ENCODE measurements at regions not wholly inside any gene's neighbourhood (a gene's known extent, or its start where the extent isn't known, plus 50 kb on each side); places are given as distances from the start of the nearest gene placed in this dataset.

DNA sequence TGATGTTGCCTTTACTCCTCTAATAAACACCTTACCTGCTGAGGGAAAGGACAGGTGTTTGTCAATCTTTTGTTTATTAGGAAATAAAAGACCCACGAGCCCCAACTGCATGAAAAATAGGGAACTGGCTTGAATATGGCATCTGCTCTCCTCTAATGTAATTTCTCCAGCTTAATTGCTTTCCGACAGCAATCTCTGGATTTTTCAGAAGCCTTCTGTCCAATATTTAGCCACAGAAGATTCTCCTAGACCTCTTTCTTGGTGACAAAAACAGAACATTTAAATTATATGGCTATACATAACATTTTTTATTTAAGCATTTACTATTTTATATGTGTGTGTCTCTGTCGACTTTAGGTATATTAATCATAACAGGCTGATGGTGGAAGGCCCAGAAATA is 317.4 kb upstream of the ADARB2 start:
- no peaks in the 10 kb centered on the region for H4K20me1 ChIP-seq (ENCODE audit: low read length)
- H3K4me3 ChIP-seq (ENCODE audit: low read length), result no peak overlapping the region
- no peaks in the 10 kb centered on the region for H3K79me2 ChIP-seq (ENCODE audit: low read length)
- H3K27ac ChIP-seq (ENCODE audit: low read length), result no peak overlapping the region
- H3F3A ChIP-seq (ENCODE audit: low read length, unreplicated experiment), result no peaks in the 10 kb centered on the region
- no peak overlapping the region for H2AFZ ChIP-seq (ENCODE audit: low read length)
- no peaks in the 10 kb centered on the region for H3K4me1 ChIP-seq (ENCODE audit: insufficient read depth, low read length)
- DNase-seq (no peak), ATAC-seq (no peak)
- no TSS peak for BruUV-seq (replicated peaks)
- intact Hi-C loops (cut with micrococcal nuclease), result no loop called here
- ChIA-PET CTCF (no interaction called here), POLR2A (ENCODE audit: unreplicated experiment) (no interaction called here)
- no peak overlapping the region for H3K4me2 ChIP-seq (ENCODE audit: low read length)
- H3K36me3 ChIP-seq (ENCODE audit: low read depth, low read length), result no peaks in the 10 kb centered on the region
- no peaks in the 10 kb centered on the region for H3K27me3 ChIP-seq (ENCODE audit: low read length)
- H3K9ac ChIP-seq (ENCODE audit: low read length), result no peak overlapping the region
- TF ChIP-seq EZH2phosphoT487 (IDR thresholded peaks at IDR 0.05; ENCODE audit: borderline replicate concordance, low read length) (no peak), EZH2 (IDR thresholded peaks at IDR 0.05; ENCODE audit: low read length, unreplicated experiment) (no peak), CTCF (conservative IDR thresholded peaks at IDR 0.05; ENCODE audit: low read depth, low read length) (no peak)
- no peaks in the 10 kb centered on the region for H3K9me3 ChIP-seq (ENCODE audit: low read length)
- H3K9me2 ChIP-seq (replicated peaks; ENCODE audit: low read length), result no peaks in the 10 kb centered on the region

GRCh38 chr10:2053805-2054204 is 316.5 kb upstream of the ADARB2 start:
- Histone ChIP-seq H3K27ac (ENCODE audit: low read length) (no peak overlapping the region), H3K9me2 (replicated peaks; ENCODE audit: low read length) (no peaks in the 10 kb centered on the region), H2AFZ (ENCODE audit: low read length) (no peak overlapping the region), H3K9me3 (ENCODE audit: low read length) (no peaks in the 10 kb centered on the region), H3K4me3 (ENCODE audit: low read length) (no peak overlapping the region), H3K9ac (ENCODE audit: low read length) (no peak overlapping the region), H3F3A (ENCODE audit: low read length, unreplicated experiment) (no peaks in the 10 kb centered on the region), H3K4me2 (ENCODE audit: low read length) (no peak overlapping the region), H3K79me2 (ENCODE audit: low read length) (no peaks in the 10 kb centered on the region), H4K20me1 (ENCODE audit: low read length) (no peaks in the 10 kb centered on the region), H3K4me1 (ENCODE audit: insufficient read depth, low read length) (no peaks in the 10 kb centered on the region), H3K36me3 (ENCODE audit: low read depth, low read length) (no peaks in the 10 kb centered on the region), H3K27me3 (ENCODE audit: low read length) (no peaks in the 10 kb centered on the region)
- ATAC-seq (no peak), DNase-seq (no peak)
- TF ChIP-seq EZH2phosphoT487 (IDR thresholded peaks at IDR 0.05; ENCODE audit: borderline replicate concordance, low read length), result no peak
- TF ChIP-seq CTCF (conservative IDR thresholded peaks at IDR 0.05; ENCODE audit: low read depth, low read length), result no peak
- no peak for TF ChIP-seq EZH2 (IDR thresholded peaks at IDR 0.05; ENCODE audit: low read length, unreplicated experiment)
- ChIA-PET CTCF (no interaction called here), POLR2A (ENCODE audit: unreplicated experiment) (no interaction called here)
- intact Hi-C loops (cut with micrococcal nuclease), result no loop called here
- BruUV-seq (replicated peaks), result no TSS peak

GRCh38 chr10:2051108-2051507 is 313.8 kb upstream of the ADARB2 start:
- no peak overlapping the region for H2AFZ ChIP-seq (ENCODE audit: low read length)
- H3K9me3 ChIP-seq (ENCODE audit: low read length), result no peaks in the 10 kb centered on the region
- no peak overlapping the region for H3K9ac ChIP-seq (ENCODE audit: low read length)
- POLR2A ChIA-PET (ENCODE audit: unreplicated experiment), result no interaction called here
- TF ChIP-seq EZH2phosphoT487 (IDR thresholded peaks at IDR 0.05; ENCODE audit: borderline replicate concordance, low read length) (no peak), CTCF (conservative IDR thresholded peaks at IDR 0.05; ENCODE audit: low read depth, low read length) (no peak), EZH2 (IDR thresholded peaks at IDR 0.05; ENCODE audit: low read length, unreplicated experiment) (no peak)
- ATAC-seq (no peak), DNase-seq (no peak)
- intact Hi-C loops (cut with micrococcal nuclease), result no loop called here
- no TSS peak for BruUV-seq (replicated peaks)
- H4K20me1 ChIP-seq (ENCODE audit: low read length), result no peaks in the 10 kb centered on the region
- CTCF ChIA-PET, result no interaction called here
- H3F3A ChIP-seq (ENCODE audit: low read length, unreplicated experiment), result no peaks in the 10 kb centered on the region
- H3K4me2 ChIP-seq (ENCODE audit: low read length), result no peak overlapping the region
- no peak overlapping the region for H3K4me3 ChIP-seq (ENCODE audit: low read length)
- H3K27ac ChIP-seq (ENCODE audit: low read length), result no peak overlapping the region
- no peaks in the 10 kb centered on the region for H3K9me2 ChIP-seq (replicated peaks; ENCODE audit: low read length)
- no peaks in the 10 kb centered on the region for H3K79me2 ChIP-seq (ENCODE audit: low read length)
- no peaks in the 10 kb centered on the region for H3K36me3 ChIP-seq (ENCODE audit: low read depth, low read length)
- H3K4me1 ChIP-seq (ENCODE audit: insufficient read depth, low read length), result no peaks in the 10 kb centered on the region
- H3K27me3 ChIP-seq (ENCODE audit: low read length), result no peaks in the 10 kb centered on the region

Data from PC-3 (cell line).